Osteocyte (in vitro differentiated cells): ENCODE measurements at regions not wholly inside any gene's neighbourhood (a gene's known extent, or its start where the extent isn't known, plus 50 kb on each side); places are given as distances from the start of the nearest gene placed in this dataset.

ENCODE experiments used
- DNase-seq: peaks from one replicate; pipeline ENCODE4 v3.0.0; 2021; ENCODE audit warnings: mixed read lengths; ENCODE audit not compliant: unreplicated experiment; ENCODE audit errors: extremely low spot score
- H3K27ac Mint-ChIP-seq: one replicate; pipeline ENCODE4 v1.8.0; 2021; ENCODE audit warnings: mild to moderate bottlenecking, mixed read lengths; ENCODE audit not compliant: unreplicated experiment
- H3K27me3 Mint-ChIP-seq: one replicate; pipeline ENCODE4 v1.8.0; 2021; ENCODE audit warnings: mixed read lengths; ENCODE audit not compliant: unreplicated experiment
- H3K36me3 Mint-ChIP-seq: one replicate; pipeline ENCODE4 v1.8.0; 2021; ENCODE audit warnings: mixed read lengths; ENCODE audit not compliant: unreplicated experiment
- H3K4me1 Mint-ChIP-seq: one replicate; pipeline ENCODE4 v1.8.0; 2021; ENCODE audit warnings: mixed read lengths; ENCODE audit not compliant: unreplicated experiment
- H3K4me3 Mint-ChIP-seq: one replicate; pipeline ENCODE4 v1.8.0; 2021; ENCODE audit warnings: mild to moderate bottlenecking, moderate library complexity, mixed read lengths; ENCODE audit not compliant: unreplicated experiment
- H3K9me3 Mint-ChIP-seq: one replicate; pipeline ENCODE4 v1.8.0; 2021; ENCODE audit warnings: mixed read lengths; ENCODE audit not compliant: unreplicated experiment
- CTCF ChIP-seq: fragments of 200-600 bp; sonication (generic); IDR thresholded peaks from 2 replicates; pipeline ENCODE4 v1.5.0; 2021; ENCODE audit warnings: antibody characterized with exemption, mild to moderate bottlenecking, moderate library complexity

GRCh38 chr3:102329561-102329960 lies 105.3 kb upstream of the ZPLD1 start:
- DNase-seq, result no peak
- no peak overlapping the region for H3K4me3 Mint-ChIP-seq
- H3K4me1 Mint-ChIP-seq, result no peaks in the 10 kb centered on the region
- peaks cover 32% of the 10 kb centered on the region for H3K27me3 Mint-ChIP-seq
- no peaks in the 10 kb centered on the region for H3K36me3 Mint-ChIP-seq
- H3K9me3 Mint-ChIP-seq, result no peaks in the 10 kb centered on the region
- no peak overlapping the region for H3K27ac Mint-ChIP-seq
- no peak for TF ChIP-seq CTCF

- no peaks in the 10 kb centered on the region for H3K36me3 Mint-ChIP-seq
- TF ChIP-seq CTCF, result no peak
- H3K9me3 Mint-ChIP-seq, result no peaks in the 10 kb centered on the region
- peaks cover 32% of the 10 kb centered on the region for H3K27me3 Mint-ChIP-seq
- H3K4me3 Mint-ChIP-seq, result no peak overlapping the region
- H3K4me1 Mint-ChIP-seq, result no peaks in the 10 kb centered on the region
- H3K27ac Mint-ChIP-seq, result no peak overlapping the region
- DNase-seq, result no peak
Observed at GRCh38 chr3:102332205-102332604, 102.6 kb upstream of the ZPLD1 start.

GRCh38 chr3:102332934-102333333 lies 101.9 kb upstream of the ZPLD1 start:
- H3K4me3 Mint-ChIP-seq, result no peak overlapping the region
- no peak overlapping the region for H3K27ac Mint-ChIP-seq
- no peak for TF ChIP-seq CTCF
- peaks cover 32% of the 10 kb centered on the region for H3K27me3 Mint-ChIP-seq
- DNase-seq, result no peak
- H3K9me3 Mint-ChIP-seq, result no peaks in the 10 kb centered on the region
- H3K36me3 Mint-ChIP-seq, result no peaks in the 10 kb centered on the region
- H3K4me1 Mint-ChIP-seq, result no peaks in the 10 kb centered on the region

- peaks cover 30% of the 10 kb centered on the region for H3K27me3 Mint-ChIP-seq
- H3K27ac Mint-ChIP-seq, result no peak overlapping the region
- H3K4me3 Mint-ChIP-seq, result no peak overlapping the region
- no peaks in the 10 kb centered on the region for H3K9me3 Mint-ChIP-seq
- no peak for TF ChIP-seq CTCF
- no peak for DNase-seq
- no peaks in the 10 kb centered on the region for H3K36me3 Mint-ChIP-seq
- no peaks in the 10 kb centered on the region for H3K4me1 Mint-ChIP-seq
Observed at GRCh38 chr3:102336130-102336529, 98.7 kb upstream of the ZPLD1 start.

- Mint-ChIP-seq H3K27ac (no peak overlapping the region), H3K27me3 (peaks cover 43% of the 10 kb centered on the region), H3K9me3 (no peaks in the 10 kb centered on the region), H3K4me1 (no peaks in the 10 kb centered on the region), H3K36me3 (no peaks in the 10 kb centered on the region), H3K4me3 (no peak overlapping the region)
- TF ChIP-seq CTCF, result no peak
- DNase-seq, result no peak
Observed at GRCh38 chr3:102339671-102340070, 95.1 kb upstream of the ZPLD1 start.
